HCT116 (cell line): ENCODE measurements at regions not wholly inside any gene's neighbourhood (a gene's known extent, or its start where the extent isn't known, plus 50 kb on each side); places are given as distances from the start of the nearest gene placed in this dataset.

ENCODE experiments used
- ATAC-seq: fragments of 200-7000 bp; cut with Tn5 transposase; 2 replicates; pipeline ENCODE4 v1.9.1; 2020; ENCODE audit warnings: mild to moderate bottlenecking, moderate library complexity
- BruUV-seq: library from RNA; stranded (reverse); fragments of 400-500 nt; replicated peaks from 2 replicates; lab custom pipeline; 2021; lab: Mats Ljungman, UMichigan
- CTCF ChIA-PET: fragments of 300-600 bp; sonication (Branson Sonifier 250); formaldehyde crosslinking; loops from one replicate; lab custom pipeline; 2021; ENCODE audit warnings: antibody characterized with exemption; lab: Charles Lee
- POLR2A ChIA-PET: fragments of 300-600, 350-600 bp; sonication (Branson Sonifier 250); formaldehyde crosslinking; loops from one replicate; lab custom pipeline; 2021; ENCODE audit warnings: antibody characterized with exemption; lab: Charles Lee
- RAD21 ChIA-PET, 2 experiments: fragments of 300-600 bp; sonication (Branson Sonifier 250); formaldehyde crosslinking; loops; one replicate each; lab custom pipeline; 2023; ENCODE audit warnings: low total read pairs in 2 of 2; ENCODE audit not compliant: uncharacterized antibody in 2 of 2, unreplicated experiment in 2 of 2, low non-redundant PET in 1 of 2; lab: Charles Lee
- DNase-seq: peaks from one replicate; pipeline ENCODE4 v3.0.0-alpha.2; 2010; ENCODE audit warnings: low read depth, low spot score
- H2AFZ ChIP-seq: fragments of 200-600 bp; shearing (Covaris generic), sonication (generic); 2 replicates; pipeline ENCODE4 v1.6.1; 2017; ENCODE audit warnings: low read depth, mixed run types, mixed read lengths, antibody characterized with exemption, low read length; ENCODE audit not compliant: poor library complexity, severe bottlenecking
- H3K27ac ChIP-seq: 2 replicates; pipeline ENCODE4 v1.5.1; 2012; ENCODE audit warnings: low read depth, low read length
- H3K27me3 ChIP-seq: fragments of 200-600 bp; sonication (generic); 2 replicates; pipeline ENCODE4 v1.6.1; 2016; ENCODE audit warnings: mixed run types, low read length, mixed read lengths; ENCODE audit not compliant: insufficient read depth
- H3K36me3 ChIP-seq, 2 experiments: fragments of 200-500 bp in 1 of 2; fragments of 200-600 bp in 1 of 2; sonication (Bioruptor generic) in 1 of 2; sonication (generic) in 1 of 2; 2 replicates each; pipeline versions ENCODE4 v1.5.1 to v1.6.1; 2014 to 2016; ENCODE audit warnings: low read length in 2 of 2, inconsistent platforms in 1 of 2, mixed read lengths in 1 of 2, mixed run types in 1 of 2; ENCODE audit not compliant: insufficient read depth in 2 of 2, control insufficient read depth in 1 of 2
- H3K4me1 ChIP-seq, 2 experiments: fragments of 200-600 bp in 1 of 2; sonication (generic) in 1 of 2; 2 replicates each; pipeline versions ENCODE4 v1.5.1 to v1.6.1; 2012 to 2017; ENCODE audit warnings: low read length in 2 of 2, inconsistent platforms in 1 of 2, mild to moderate bottlenecking in 1 of 2, mixed read lengths in 1 of 2, mixed run types in 1 of 2, moderate library complexity in 1 of 2; ENCODE audit not compliant: insufficient read depth in 2 of 2, control insufficient read depth in 1 of 2
- H3K4me2 ChIP-seq: fragments of 200-600 bp; sonication (generic); 2 replicates; pipeline ENCODE4 v1.6.1; 2017; ENCODE audit warnings: mixed run types, low read length, mixed read lengths
- H3K4me3 ChIP-seq, 2 experiments: fragments of 200-600 bp in 1 of 2; sonication (generic) in 1 of 2; replicated peaks in 1 of 2; 2 replicates each; pipeline ENCODE4 v1.5.1; 2011 to 2016; ENCODE audit warnings: low read length in 2 of 2, control low read depth in 1 of 2, low read depth in 1 of 2, mild to moderate bottlenecking in 1 of 2, mixed read lengths in 1 of 2, mixed run types in 1 of 2
- H3K79me2 ChIP-seq: fragments of 200-600 bp; sonication (generic); 2 replicates; pipeline ENCODE4 v1.6.1; 2017; ENCODE audit warnings: mild to moderate bottlenecking, mixed run types, low read length, moderate library complexity, mixed read lengths; ENCODE audit not compliant: insufficient read depth
- H3K9ac ChIP-seq: fragments of 200-600 bp; sonication (generic); 2 replicates; pipeline ENCODE4 v1.6.1; 2016; ENCODE audit warnings: low read length, mixed read lengths
- H3K9me2 ChIP-seq: fragments of 200-600 bp; sonication (generic), shearing (Covaris generic); 2 replicates; pipeline ENCODE4 v1.6.1; 2017; ENCODE audit warnings: mixed run types, mild to moderate bottlenecking, moderate library complexity; ENCODE audit not compliant: insufficient read depth
- H3K9me3 ChIP-seq, 2 experiments: fragments of 200-500 bp in 1 of 2; fragments of 200-600 bp in 1 of 2; sonication (Bioruptor generic) in 1 of 2; sonication (generic) in 1 of 2; 2 replicates each; pipeline ENCODE4 v1.6.1; 2014 to 2017; ENCODE audit warnings: low read length in 2 of 2, mixed read lengths in 2 of 2, inconsistent platforms in 1 of 2, low read depth in 1 of 2, mild to moderate bottlenecking in 1 of 2, mixed run types in 1 of 2, moderate library complexity in 1 of 2; ENCODE audit not compliant: control insufficient read depth in 1 of 2, insufficient read depth in 1 of 2
- H4K20me1 ChIP-seq: fragments of 200-600 bp; sonication (generic), shearing (Covaris generic); 2 replicates; pipeline ENCODE4 v1.6.1; 2017; ENCODE audit warnings: mixed run types, mild to moderate bottlenecking, moderate library complexity; ENCODE audit not compliant: insufficient read depth
- CEBPB ChIP-seq: IDR thresholded peaks from 2 replicates; pipeline ENCODE4 v1.6.1; 2012; ENCODE audit warnings: low read depth
- EGR1 ChIP-seq: IDR thresholded peaks from 2 replicates; pipeline ENCODE4 v1.6.1; 2012; ENCODE audit warnings: low read depth
- EZH2 ChIP-seq: fragments of 200-600 bp; sonication (generic); IDR thresholded peaks from 2 replicates; pipeline ENCODE4 v1.6.1; 2017; ENCODE audit warnings: antibody characterized with exemption, mixed run types
- EZH2phosphoT487 ChIP-seq: fragments of 200-600 bp; IDR thresholded peaks from 2 replicates; pipeline ENCODE4 v1.6.1; 2018; ENCODE audit warnings: antibody characterized with exemption, borderline replicate concordance
- FOSL1 ChIP-seq: IDR thresholded peaks from 2 replicates; pipeline ENCODE4 v1.6.1; 2012; ENCODE audit warnings: low read depth
- JUND ChIP-seq: IDR thresholded peaks from 2 replicates; pipeline ENCODE4 v1.6.1; 2012
- POLR2A ChIP-seq: IDR thresholded peaks from 2 replicates; pipeline ENCODE4 v1.7.0; 2011; ENCODE audit warnings: borderline replicate concordance; ENCODE audit not compliant: insufficient read depth, insufficient read length; ENCODE audit errors: extremely low read depth
- POLR2AphosphoS5 ChIP-seq: IDR thresholded peaks from 2 replicates; pipeline ENCODE4 v1.6.1; 2011; ENCODE audit warnings: mild to moderate bottlenecking, low read depth, low read length, moderate library complexity
- SP1 ChIP-seq: IDR thresholded peaks from 2 replicates; pipeline ENCODE4 v1.6.1; 2012; ENCODE audit warnings: low read depth
- SRF ChIP-seq: IDR thresholded peaks from 2 replicates; pipeline ENCODE4 v1.6.1; 2012; ENCODE audit warnings: low read depth
- TCF7L2 ChIP-seq: IDR thresholded peaks from 2 replicates; pipeline ENCODE4 v1.7.0; 2011; ENCODE audit warnings: borderline replicate concordance, inconsistent platforms; ENCODE audit not compliant: insufficient read depth, insufficient read length; ENCODE audit errors: extremely low read depth
- YY1 ChIP-seq: IDR thresholded peaks from 2 replicates; pipeline ENCODE4 v1.6.1; 2011; ENCODE audit warnings: low read length, low read depth, moderate library complexity, mild to moderate bottlenecking; ENCODE audit not compliant: insufficient replicate concordance; ENCODE audit errors: extremely low read depth
- ZFX ChIP-seq: fragments of 450-650 bp; IDR thresholded peaks from 2 replicates; pipeline ENCODE4 v1.6.1; 2017
- ZNF274 ChIP-seq: fragments of 200-500 bp; sonication (Bioruptor generic); IDR thresholded peaks from 2 replicates; pipeline ENCODE4 v1.6.1; 2014; ENCODE audit warnings: mild to moderate bottlenecking, low read depth, low read length, inconsistent platforms
- intact Hi-C: fragments of 100-400 bp; cut with micrococcal nuclease; formaldehyde crosslinking; loops from 2 replicates; pipeline ENCODE4 v1.10.0; 2022
- TF ChIP-seq, protein P1 (sequence below): IDR thresholded peaks from 2 replicates; pipeline ENCODE4 v1.6.1; 2012
- TF ChIP-seq, protein P2 (sequence below): IDR thresholded peaks from 2 replicates; pipeline ENCODE4 v1.6.1; 2012
- TF ChIP-seq, protein P3 (sequence below), 3 experiments: fragments of 200-600 bp in 1 of 3; sonication (generic) in 1 of 3; IDR thresholded peaks in 2 of 3; conservative IDR thresholded peaks in 1 of 3; 2 replicates each; pipeline ENCODE4 v1.5.1; 2012 to 2017; ENCODE audit warnings: low read depth in 2 of 3, low read length in 2 of 3, antibody characterized with exemption in 1 of 3, borderline replicate concordance in 1 of 3, control low read depth in 1 of 3, mild to moderate bottlenecking in 1 of 3, mixed read lengths in 1 of 3, mixed run types in 1 of 3, moderate library complexity in 1 of 3; ENCODE audit not compliant: insufficient read depth in 1 of 3

DNA sequence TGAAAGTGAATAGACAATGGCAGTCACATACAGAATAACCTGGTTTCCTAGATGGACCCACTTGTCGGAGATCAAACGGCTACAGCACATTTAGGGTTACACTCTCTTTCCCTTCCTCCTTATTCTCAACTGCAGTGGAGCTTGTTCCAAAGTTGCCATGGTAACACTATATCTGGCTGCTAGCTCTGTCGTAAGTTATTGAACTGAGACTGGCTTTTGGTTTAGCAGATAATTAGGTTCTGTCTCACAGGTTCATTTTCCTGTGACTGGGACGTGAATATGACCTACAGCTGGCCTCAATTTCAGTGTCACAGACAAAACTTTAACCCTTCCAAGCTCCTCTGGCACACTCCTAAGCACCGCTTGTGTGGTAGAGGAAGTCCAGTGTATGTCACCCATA, 875.8 kb downstream of the USP25 start:
- Histone ChIP-seq H3K4me1 (no peaks in the 10 kb centered on the region), H3K9ac (no peak overlapping the region), H2AFZ (no peak overlapping the region), H4K20me1 (no peaks in the 10 kb centered on the region; the same call in 1 of the 2 replicates), H3K9me3 (peaks cover 8 to 23% of the 10 kb centered on the region in 2 experiments; a peak in 3 of 4 replicates), H3K27me3 (no peaks in the 10 kb centered on the region), H3K27ac (no peak overlapping the region), H3K4me2 (no peak overlapping the region), H3K4me3 (no peak overlapping the region), H3K36me3 (no peaks in the 10 kb centered on the region), H3K9me2 (no peaks in the 10 kb centered on the region), H3K79me2 (no peaks in the 10 kb centered on the region)
- DNase-seq: no peak
- RAD21 ChIA-PET: no interaction called here
- POLR2A ChIA-PET: no interaction called here
- ATAC-seq: no peak
- TF ChIP-seq FOSL1 (no peak), POLR2AphosphoS5 (no peak), JUND (no peak), TCF7L2 (no peak), YY1 (no peak), SRF (no peak), CEBPB (no peak), EZH2phosphoT487 (no peak), ZFX (no peak), EZH2 (no peak), POLR2A (no peak)
- TF ChIP-seq, protein P1, sequence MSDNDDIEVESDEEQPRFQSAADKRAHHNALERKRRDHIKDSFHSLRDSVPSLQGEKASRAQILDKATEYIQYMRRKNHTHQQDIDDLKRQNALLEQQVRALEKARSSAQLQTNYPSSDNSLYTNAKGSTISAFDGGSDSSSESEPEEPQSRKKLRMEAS: no peak
- TF ChIP-seq, protein P2, sequence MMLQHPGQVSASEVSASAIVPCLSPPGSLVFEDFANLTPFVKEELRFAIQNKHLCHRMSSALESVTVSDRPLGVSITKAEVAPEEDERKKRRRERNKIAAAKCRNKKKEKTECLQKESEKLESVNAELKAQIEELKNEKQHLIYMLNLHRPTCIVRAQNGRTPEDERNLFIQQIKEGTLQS: no peak
- BruUV-seq: no TSS peak
- CTCF ChIA-PET: no interaction called here
- intact Hi-C loops: no loop called here

DNA sequence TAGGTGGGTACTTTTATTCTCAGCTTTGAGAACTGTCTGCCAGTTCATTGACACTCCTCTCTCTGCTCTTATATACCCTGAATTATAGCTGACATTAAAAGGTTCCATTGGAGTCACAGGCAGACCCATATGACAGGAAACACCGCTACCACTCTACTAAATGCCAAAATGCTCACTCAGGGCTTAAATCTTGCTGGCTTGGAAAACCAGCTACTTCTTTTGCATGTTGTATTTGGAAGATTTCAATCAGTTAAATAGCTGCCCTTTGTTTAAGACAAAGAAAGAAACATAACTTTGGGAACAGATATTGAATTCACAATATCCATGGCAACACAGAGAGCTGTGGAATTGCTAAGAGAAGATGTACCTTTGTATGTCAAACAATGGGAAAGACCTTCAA, 876.5 kb downstream of the USP25 start:
- intact Hi-C loops: no loop called here
- Histone ChIP-seq H4K20me1 (no peaks in the 10 kb centered on the region; the same call in 1 of the 2 replicates), H3K4me3 (no peak overlapping the region), H3K9me3 (peaks cover 8 to 19% of the 10 kb centered on the region in 2 experiments; a peak in 3 of 4 replicates), H3K9ac (no peak overlapping the region), H3K27me3 (no peaks in the 10 kb centered on the region), H3K36me3 (no peaks in the 10 kb centered on the region), H3K4me2 (no peak overlapping the region), H3K4me1 (no peaks in the 10 kb centered on the region), H3K9me2 (no peaks in the 10 kb centered on the region), H3K79me2 (no peaks in the 10 kb centered on the region), H2AFZ (no peak overlapping the region), H3K27ac (no peak overlapping the region)
- no peak for ATAC-seq
- ChIA-PET RAD21 (no interaction called here), CTCF (no interaction called here), POLR2A (no interaction called here)
- no peak for DNase-seq
- no TSS peak for BruUV-seq
- no peak for TF ChIP-seq EGR1
- no peak for TF ChIP-seq ZNF274
- TF ChIP-seq, protein P3, sequence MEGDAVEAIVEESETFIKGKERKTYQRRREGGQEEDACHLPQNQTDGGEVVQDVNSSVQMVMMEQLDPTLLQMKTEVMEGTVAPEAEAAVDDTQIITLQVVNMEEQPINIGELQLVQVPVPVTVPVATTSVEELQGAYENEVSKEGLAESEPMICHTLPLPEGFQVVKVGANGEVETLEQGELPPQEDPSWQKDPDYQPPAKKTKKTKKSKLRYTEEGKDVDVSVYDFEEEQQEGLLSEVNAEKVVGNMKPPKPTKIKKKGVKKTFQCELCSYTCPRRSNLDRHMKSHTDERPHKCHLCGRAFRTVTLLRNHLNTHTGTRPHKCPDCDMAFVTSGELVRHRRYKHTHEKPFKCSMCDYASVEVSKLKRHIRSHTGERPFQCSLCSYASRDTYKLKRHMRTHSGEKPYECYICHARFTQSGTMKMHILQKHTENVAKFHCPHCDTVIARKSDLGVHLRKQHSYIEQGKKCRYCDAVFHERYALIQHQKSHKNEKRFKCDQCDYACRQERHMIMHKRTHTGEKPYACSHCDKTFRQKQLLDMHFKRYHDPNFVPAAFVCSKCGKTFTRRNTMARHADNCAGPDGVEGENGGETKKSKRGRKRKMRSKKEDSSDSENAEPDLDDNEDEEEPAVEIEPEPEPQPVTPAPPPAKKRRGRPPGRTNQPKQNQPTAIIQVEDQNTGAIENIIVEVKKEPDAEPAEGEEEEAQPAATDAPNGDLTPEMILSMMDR (IDR thresholded peaks at IDR 0.05 in 2 of 3, conservative IDR thresholded peaks at IDR 0.05 in 1 of 3; ENCODE audit: borderline replicate concordance in 1 of 3, insufficient read depth in 1 of 3, low read depth in 2 of 3, low read length in 2 of 3): no peak
- TF ChIP-seq TCF7L2: no peak
- TF ChIP-seq CEBPB: no peak
- TF ChIP-seq POLR2AphosphoS5: no peak
- TF ChIP-seq YY1: no peak
- TF ChIP-seq EZH2: no peak
- TF ChIP-seq SP1: no peak
